ENCODE measurements at regions not wholly inside any gene's neighbourhood (a gene's known extent, or its start where the extent isn't known, plus 50 kb on each side); places are given as distances from the start of the nearest gene placed in this dataset.

GRCh38 chr17:17416400-17417360 lies 60.1 kb upstream of the MED9 start:
- DNase-seq (ENCODE audit: low read depth in 2 of 2, low spot score in 1 of 2), result no peak

GRCh38 chr17:17417718-17418181 lies 59.0 kb upstream of the MED9 start:
- no peak for DNase-seq (ENCODE audit: low read depth in 2 of 2, low spot score in 1 of 2)

GRCh38 chr17:17419166-17419565 lies 57.6 kb upstream of the MED9 start:
- no peak for DNase-seq (ENCODE audit: low read depth in 2 of 2, low spot score in 1 of 2)

- no peak for DNase-seq (ENCODE audit: low read depth in 2 of 2, low spot score in 1 of 2)
These were observed 57.2 kb upstream of the MED9 start for GRCh38 chr17:17419631-17420030.

GRCh38 chr17:17420082-17420481 lies 56.7 kb upstream of the MED9 start:
- no peak for DNase-seq (ENCODE audit: low read depth in 2 of 2, low spot score in 1 of 2)

GRCh38 chr17:17420561-17421269 lies 56.1 kb upstream of the MED9 start:
- DNase-seq (ENCODE audit: low read depth in 2 of 2, low spot score in 1 of 2), result no peak

GRCh38 chr17:17421346-17422216 lies 55.2 kb upstream of the MED9 start:
- no peak for DNase-seq (ENCODE audit: low read depth in 2 of 2, low spot score in 1 of 2)

- no peak for DNase-seq (ENCODE audit: low read depth in 2 of 2, low spot score in 1 of 2)
These were observed 54.6 kb upstream of the MED9 start for GRCh38 chr17:17422217-17422610.

GRCh38 chr17:17422641-17423040 lies 54.2 kb upstream of the MED9 start:
- DNase-seq (ENCODE audit: low read depth in 2 of 2, low spot score in 1 of 2), result no peak

GRCh38 chr17:17423656-17424055 lies 53.1 kb upstream of the MED9 start:
- no peak for DNase-seq (ENCODE audit: low read depth in 2 of 2, low spot score in 1 of 2)

GRCh38 chr17:17424552-17424951 lies 52.2 kb upstream of the MED9 start:
- no peak for DNase-seq (ENCODE audit: low read depth in 2 of 2, low spot score in 1 of 2)

GRCh38 chr17:17425005-17425404 lies 51.8 kb upstream of the MED9 start:
- no peak for DNase-seq (ENCODE audit: low read depth in 2 of 2, low spot score in 1 of 2)

- no peak for DNase-seq (ENCODE audit: low read depth in 2 of 2, low spot score in 1 of 2)
These were observed 51.2 kb upstream of the MED9 start for GRCh38 chr17:17425591-17425990.

- no peak for DNase-seq (ENCODE audit: low read depth in 2 of 2, low spot score in 1 of 2)
These were observed 50.6 kb upstream of the MED9 start for GRCh38 chr17:17426184-17426583.

Measured in stimulated activated CD8-positive, alpha-beta memory T cell treated with anti-CD3 and anti-CD28 coated beads, Interleukin-4, amount 100 ng/mL, for 4 hours (primary cell).